Loucy (cell line): ENCODE measurements at regions not wholly inside any gene's neighbourhood (a gene's known extent, or its start where the extent isn't known, plus 50 kb on each side); places are given as distances from the start of the nearest gene placed in this dataset.

Experiments used
- EZH2phosphoT487 ChIP-seq: fragments of 200-600 bp; IDR thresholded peaks from 2 replicates; pipeline ENCODE4 v1.6.1; 2018; ENCODE audit warnings: antibody characterized with exemption, mild to moderate bottlenecking, moderate library complexity, borderline replicate concordance
- TF ChIP-seq, protein P1 (sequence below): fragments of 200-600 bp; sonication (generic); conservative IDR thresholded peaks from 2 replicates; pipeline ENCODE4 v1.5.1; 2014; ENCODE audit warnings: mild to moderate bottlenecking, antibody characterized with exemption, low read length

DNA sequence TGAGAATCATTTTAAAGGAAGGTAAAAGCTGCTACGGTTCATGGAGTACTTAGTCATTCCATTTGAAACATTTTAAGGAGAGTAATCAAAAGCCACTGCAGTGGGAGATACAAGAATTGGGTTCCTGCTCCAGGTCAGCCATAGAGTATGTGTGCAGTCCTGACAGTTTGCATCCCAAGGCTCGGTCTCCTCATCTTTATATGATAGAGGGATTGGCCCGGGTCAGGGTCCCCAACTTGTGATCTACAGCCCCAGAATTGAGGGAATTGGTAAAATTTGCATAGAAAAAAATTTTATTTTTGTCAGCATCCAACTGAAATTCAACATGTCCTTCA is 111.9 kb upstream of the PRNP start:
- TF ChIP-seq, protein P1, sequence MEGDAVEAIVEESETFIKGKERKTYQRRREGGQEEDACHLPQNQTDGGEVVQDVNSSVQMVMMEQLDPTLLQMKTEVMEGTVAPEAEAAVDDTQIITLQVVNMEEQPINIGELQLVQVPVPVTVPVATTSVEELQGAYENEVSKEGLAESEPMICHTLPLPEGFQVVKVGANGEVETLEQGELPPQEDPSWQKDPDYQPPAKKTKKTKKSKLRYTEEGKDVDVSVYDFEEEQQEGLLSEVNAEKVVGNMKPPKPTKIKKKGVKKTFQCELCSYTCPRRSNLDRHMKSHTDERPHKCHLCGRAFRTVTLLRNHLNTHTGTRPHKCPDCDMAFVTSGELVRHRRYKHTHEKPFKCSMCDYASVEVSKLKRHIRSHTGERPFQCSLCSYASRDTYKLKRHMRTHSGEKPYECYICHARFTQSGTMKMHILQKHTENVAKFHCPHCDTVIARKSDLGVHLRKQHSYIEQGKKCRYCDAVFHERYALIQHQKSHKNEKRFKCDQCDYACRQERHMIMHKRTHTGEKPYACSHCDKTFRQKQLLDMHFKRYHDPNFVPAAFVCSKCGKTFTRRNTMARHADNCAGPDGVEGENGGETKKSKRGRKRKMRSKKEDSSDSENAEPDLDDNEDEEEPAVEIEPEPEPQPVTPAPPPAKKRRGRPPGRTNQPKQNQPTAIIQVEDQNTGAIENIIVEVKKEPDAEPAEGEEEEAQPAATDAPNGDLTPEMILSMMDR: no peak
- no peak for TF ChIP-seq EZH2phosphoT487
